PFSK-1 (cell line): ENCODE measurements at regions not wholly inside any gene's neighbourhood (a gene's known extent, or its start where the extent isn't known, plus 50 kb on each side); places are given as distances from the start of the nearest gene placed in this dataset.

Experiments
- FOXP2 ChIP-seq: optimal IDR thresholded peaks from 2 replicates; pipeline ENCODE3; 2011; ENCODE audit warnings: borderline replicate concordance, control low read depth, inconsistent platforms; ENCODE audit not compliant: insufficient read depth; ENCODE audit errors: extremely low read length, extremely low read depth
- POLR2AphosphoS5 ChIP-seq: IDR thresholded peaks from 2 replicates; pipeline ENCODE4 v1.6.1; 2012; ENCODE audit warnings: low read depth, mild to moderate bottlenecking, control low read depth, low read length, moderate library complexity
- SIN3A ChIP-seq: IDR thresholded peaks from 2 replicates; pipeline ENCODE4 v1.6.1; 2012; ENCODE audit warnings: mild to moderate bottlenecking, low read length, moderate library complexity, borderline replicate concordance; ENCODE audit not compliant: insufficient read depth
- TAF1 ChIP-seq: IDR thresholded peaks from 2 replicates; pipeline ENCODE4 v1.6.1; 2012; ENCODE audit warnings: low read length, control low read depth, borderline replicate concordance; ENCODE audit not compliant: insufficient read depth
- TF ChIP-seq, protein P1 (sequence below), 2 experiments: IDR thresholded peaks; 2 replicates each; pipeline versions ENCODE4 v1.6.1 to v1.8.0; 2011 to 2012; ENCODE audit warnings: low read depth in 2 of 2, low read length in 2 of 2, control low read depth in 1 of 2, inconsistent platforms in 1 of 2, mild to moderate bottlenecking in 1 of 2, moderate library complexity in 1 of 2; ENCODE audit not compliant: insufficient read depth in 1 of 2

DNA sequence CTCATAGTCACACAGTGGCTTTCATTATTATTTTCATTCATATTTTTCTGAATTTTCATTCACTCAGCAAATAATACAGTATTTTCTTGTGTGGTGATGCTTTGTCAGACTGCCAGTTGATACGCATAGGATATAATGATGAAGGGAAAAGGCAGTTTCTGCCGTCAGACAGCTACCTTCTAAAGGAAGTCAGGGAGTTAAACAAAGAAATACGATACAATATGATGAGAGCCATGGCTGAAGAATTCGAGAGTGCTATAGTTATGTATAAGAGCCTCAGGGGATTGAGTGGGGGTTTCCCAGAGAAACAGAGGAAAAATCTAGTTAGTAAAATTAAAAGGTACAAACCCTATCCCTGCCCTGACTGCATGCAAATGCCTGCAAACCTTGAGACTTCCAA, 479.1 kb downstream of the OLFM4 start:
- no peak for TF ChIP-seq TAF1
- no peak for TF ChIP-seq POLR2AphosphoS5
- TF ChIP-seq SIN3A: no peak
- no peak for TF ChIP-seq FOXP2
- TF ChIP-seq, protein P1, sequence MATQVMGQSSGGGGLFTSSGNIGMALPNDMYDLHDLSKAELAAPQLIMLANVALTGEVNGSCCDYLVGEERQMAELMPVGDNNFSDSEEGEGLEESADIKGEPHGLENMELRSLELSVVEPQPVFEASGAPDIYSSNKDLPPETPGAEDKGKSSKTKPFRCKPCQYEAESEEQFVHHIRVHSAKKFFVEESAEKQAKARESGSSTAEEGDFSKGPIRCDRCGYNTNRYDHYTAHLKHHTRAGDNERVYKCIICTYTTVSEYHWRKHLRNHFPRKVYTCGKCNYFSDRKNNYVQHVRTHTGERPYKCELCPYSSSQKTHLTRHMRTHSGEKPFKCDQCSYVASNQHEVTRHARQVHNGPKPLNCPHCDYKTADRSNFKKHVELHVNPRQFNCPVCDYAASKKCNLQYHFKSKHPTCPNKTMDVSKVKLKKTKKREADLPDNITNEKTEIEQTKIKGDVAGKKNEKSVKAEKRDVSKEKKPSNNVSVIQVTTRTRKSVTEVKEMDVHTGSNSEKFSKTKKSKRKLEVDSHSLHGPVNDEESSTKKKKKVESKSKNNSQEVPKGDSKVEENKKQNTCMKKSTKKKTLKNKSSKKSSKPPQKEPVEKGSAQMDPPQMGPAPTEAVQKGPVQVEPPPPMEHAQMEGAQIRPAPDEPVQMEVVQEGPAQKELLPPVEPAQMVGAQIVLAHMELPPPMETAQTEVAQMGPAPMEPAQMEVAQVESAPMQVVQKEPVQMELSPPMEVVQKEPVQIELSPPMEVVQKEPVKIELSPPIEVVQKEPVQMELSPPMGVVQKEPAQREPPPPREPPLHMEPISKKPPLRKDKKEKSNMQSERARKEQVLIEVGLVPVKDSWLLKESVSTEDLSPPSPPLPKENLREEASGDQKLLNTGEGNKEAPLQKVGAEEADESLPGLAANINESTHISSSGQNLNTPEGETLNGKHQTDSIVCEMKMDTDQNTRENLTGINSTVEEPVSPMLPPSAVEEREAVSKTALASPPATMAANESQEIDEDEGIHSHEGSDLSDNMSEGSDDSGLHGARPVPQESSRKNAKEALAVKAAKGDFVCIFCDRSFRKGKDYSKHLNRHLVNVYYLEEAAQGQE (IDR thresholded peaks at IDR 0.05; ENCODE audit: insufficient read depth in 1 of 2, low read depth in 2 of 2, low read length in 2 of 2): no peak

GRCh38 chr13:53512635-53513034, 484.0 kb downstream of the OLFM4 start:
- TF ChIP-seq TAF1 (no peak), SIN3A (no peak)

- TF ChIP-seq FOXP2 (no peak), SIN3A (no peak), TAF1 (no peak), POLR2AphosphoS5 (no peak)
- TF ChIP-seq, protein P1 (IDR thresholded peaks at IDR 0.05; ENCODE audit: insufficient read depth in 1 of 2, low read depth in 2 of 2, low read length in 2 of 2): no peak
Observed at GRCh38 chr13:53513226-53513625, 484.6 kb downstream of the OLFM4 start.

GRCh38 chr13:53520132-53520531, 491.5 kb downstream of the OLFM4 start:
- TF ChIP-seq, protein P1 (IDR thresholded peaks at IDR 0.05; ENCODE audit: insufficient read depth in 1 of 2, low read depth in 2 of 2, low read length in 2 of 2): no peak
- no peak for TF ChIP-seq FOXP2
- TF ChIP-seq SIN3A: no peak
- TF ChIP-seq TAF1: no peak
- TF ChIP-seq POLR2AphosphoS5: no peak

DNA sequence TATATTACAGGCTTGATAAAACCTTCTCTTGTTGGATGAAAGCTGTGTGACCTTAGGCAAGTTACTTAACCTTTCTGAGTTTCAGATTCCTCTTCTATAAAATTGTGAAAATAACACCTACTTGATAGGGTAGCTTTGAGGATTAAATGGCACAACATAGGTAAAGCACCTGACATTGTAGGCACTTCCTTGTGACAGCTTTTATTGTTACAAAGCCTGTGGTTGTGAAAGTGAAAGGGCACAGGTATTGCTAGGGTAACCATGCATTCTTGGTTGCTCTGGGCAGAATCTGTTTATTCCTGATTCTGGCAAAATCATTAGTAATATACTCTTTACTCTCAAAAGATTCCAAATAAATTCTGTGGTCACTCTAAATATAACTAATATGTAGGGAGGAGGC, 493.4 kb downstream of the OLFM4 start:
- TF ChIP-seq SIN3A: no peak
- TF ChIP-seq, protein P1 (IDR thresholded peaks at IDR 0.05; ENCODE audit: insufficient read depth in 1 of 2, low read depth in 2 of 2, low read length in 2 of 2): no peak
- TF ChIP-seq POLR2AphosphoS5: no peak
- no peak for TF ChIP-seq FOXP2
- TF ChIP-seq TAF1: no peak
